GM23248 (cell line): ENCODE measurements at regions not wholly inside any gene's neighbourhood (a gene's known extent, or its start where the extent isn't known, plus 50 kb on each side); places are given as distances from the start of the nearest gene placed in this dataset.

Experiments used
- EZH2 ChIP-seq: fragments of 200-600 bp; sonication (generic); IDR thresholded peaks from 2 replicates; pipeline ENCODE4 v1.6.1; 2018; ENCODE audit warnings: antibody characterized with exemption, mild to moderate bottlenecking; ENCODE audit not compliant: insufficient read depth, poor library complexity, severe bottlenecking
- EZH2phosphoT487 ChIP-seq: fragments of 200-600 bp; sonication (generic); IDR thresholded peaks from 2 replicates; pipeline ENCODE4 v1.6.1; 2018; ENCODE audit warnings: antibody characterized with exemption, moderate library complexity, mild to moderate bottlenecking, low read depth; ENCODE audit not compliant: insufficient read depth

GRCh38 chr2:156221703-156222102, 110.8 kb downstream of the NR4A2 start:
- no peak for TF ChIP-seq EZH2
- TF ChIP-seq EZH2phosphoT487, result no peak
